HepG2 (cell line): ENCODE measurements at regions not wholly inside any gene's neighbourhood (a gene's known extent, or its start where the extent isn't known, plus 50 kb on each side); places are given as distances from the start of the nearest gene placed in this dataset.

Experiments
- ARID3A ChIP-seq: IDR thresholded peaks from 2 replicates; pipeline ENCODE4 v1.6.1; 2012; ENCODE audit warnings: low read depth, low read length, improper control_type of control experiment
- ARNT ChIP-seq: fragments of 450-650 bp; IDR thresholded peaks from 2 replicates; pipeline ENCODE4 v1.6.1; 2017
- ELK4 ChIP-seq: sonication (generic); formaldehyde crosslinking; IDR thresholded peaks from 2 replicates; pipeline ENCODE4 v1.9.0; 2021; ENCODE audit warnings: missing genetic modification reagents, borderline replicate concordance
- FOXM1 ChIP-seq: sonication (generic); formaldehyde crosslinking; IDR thresholded peaks from 2 replicates; pipeline ENCODE4 v1.5.0; 2020; ENCODE audit warnings: missing genetic modification reagents
- KDM1A ChIP-seq: IDR thresholded peaks from 2 replicates; pipeline ENCODE4 v1.6.1; 2016; ENCODE audit warnings: missing compliant biosample characterization
- MAFF ChIP-seq: IDR thresholded peaks from 2 replicates; pipeline ENCODE4 v1.6.1; 2011; ENCODE audit warnings: low read depth, low read length, improper control_type of control experiment
- MAFK ChIP-seq, 2 experiments: IDR thresholded peaks in 1 of 2; conservative IDR thresholded peaks in 1 of 2; 2 replicates each; pipeline ENCODE4 v1.6.1; 2011; ENCODE audit warnings: improper control_type of control experiment in 2 of 2, low read length in 2 of 2
- NR2F6 ChIP-seq, 2 experiments: IDR thresholded peaks; 2 replicates each; pipeline ENCODE4 v1.6.1; 2016; ENCODE audit warnings: antibody characterized with exemption in 1 of 2, mild to moderate bottlenecking in 1 of 2
- POLR2A ChIP-seq, 2 experiments: IDR thresholded peaks; 2 replicates each; pipeline ENCODE4 v1.6.1; 2011; ENCODE audit warnings: low read depth in 2 of 2, low read length in 2 of 2, mild to moderate bottlenecking in 1 of 2, moderate library complexity in 1 of 2; ENCODE audit not compliant: insufficient read depth in 1 of 2
- SUZ12 ChIP-seq: fragments of 150-350 bp; IDR thresholded peaks from 2 replicates; pipeline ENCODE4 v1.6.1; 2014; ENCODE audit warnings: low read depth, low read length
- ZFX ChIP-seq: sonication (generic); formaldehyde crosslinking; IDR thresholded peaks from 2 replicates; pipeline ENCODE4 v1.4.0; 2020; ENCODE audit warnings: mild to moderate bottlenecking, low read depth, missing genetic modification reagents, moderate library complexity
- TF ChIP-seq, protein P1 (sequence below): sonication (generic); formaldehyde crosslinking; IDR thresholded peaks from 2 replicates; pipeline ENCODE4 v1.5.0; 2020; ENCODE audit warnings: mild to moderate bottlenecking, missing genetic modification reagents, moderate library complexity
- TF ChIP-seq, protein P2 (sequence below): sonication (generic); formaldehyde crosslinking; conservative IDR thresholded peaks from 2 replicates; pipeline ENCODE4 v1.8.0; 2022; ENCODE audit warnings: mild to moderate bottlenecking, moderate library complexity, missing genetic modification reagents

DNA sequence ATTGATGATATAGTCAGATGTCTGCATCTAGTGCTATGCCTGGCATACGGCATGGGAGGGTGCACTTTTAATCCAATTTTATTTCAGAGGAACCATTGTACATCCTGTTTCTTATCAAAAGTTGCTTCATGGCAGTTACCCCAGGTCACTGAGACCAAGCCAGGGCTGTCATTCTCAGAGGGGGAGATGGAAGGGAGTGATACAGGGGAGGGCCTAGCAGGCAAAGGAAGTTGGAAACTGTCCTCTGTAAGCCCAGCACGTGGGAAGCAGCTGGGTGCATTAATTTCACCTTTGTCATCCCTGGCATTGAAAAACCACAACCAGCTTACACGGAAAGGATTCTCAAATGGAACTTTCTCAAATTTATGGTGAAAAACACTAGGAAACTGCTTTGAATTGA lies 458.7 kb upstream of the ADAMTS5 start:
- TF ChIP-seq ARID3A (no peak), SUZ12 (no peak), ELK4 (CRISPR knock-in tag) (no peak), NR2F6 (IDR thresholded peaks at IDR 0.05) (no peak), NR2F6 (CRISPR knock-in tag; IDR thresholded peaks at IDR 0.05) (no peak), MAFF (no peak), POLR2A (IDR thresholded peaks at IDR 0.05; ENCODE audit: insufficient read depth in 1 of 2, low read depth in 2 of 2, low read length in 2 of 2) (no peak), ZFX (CRISPR knock-in tag) (no peak), FOXM1 (CRISPR knock-in tag) (no peak), KDM1A (CRISPR knock-in tag) (no peak), ARNT (no peak), MAFK (conservative IDR thresholded peaks at IDR 0.05 in 1 of 2, IDR thresholded peaks at IDR 0.05 in 1 of 2; ENCODE audit: low read length in 2 of 2) (no peak)
- TF ChIP-seq, protein P1, sequence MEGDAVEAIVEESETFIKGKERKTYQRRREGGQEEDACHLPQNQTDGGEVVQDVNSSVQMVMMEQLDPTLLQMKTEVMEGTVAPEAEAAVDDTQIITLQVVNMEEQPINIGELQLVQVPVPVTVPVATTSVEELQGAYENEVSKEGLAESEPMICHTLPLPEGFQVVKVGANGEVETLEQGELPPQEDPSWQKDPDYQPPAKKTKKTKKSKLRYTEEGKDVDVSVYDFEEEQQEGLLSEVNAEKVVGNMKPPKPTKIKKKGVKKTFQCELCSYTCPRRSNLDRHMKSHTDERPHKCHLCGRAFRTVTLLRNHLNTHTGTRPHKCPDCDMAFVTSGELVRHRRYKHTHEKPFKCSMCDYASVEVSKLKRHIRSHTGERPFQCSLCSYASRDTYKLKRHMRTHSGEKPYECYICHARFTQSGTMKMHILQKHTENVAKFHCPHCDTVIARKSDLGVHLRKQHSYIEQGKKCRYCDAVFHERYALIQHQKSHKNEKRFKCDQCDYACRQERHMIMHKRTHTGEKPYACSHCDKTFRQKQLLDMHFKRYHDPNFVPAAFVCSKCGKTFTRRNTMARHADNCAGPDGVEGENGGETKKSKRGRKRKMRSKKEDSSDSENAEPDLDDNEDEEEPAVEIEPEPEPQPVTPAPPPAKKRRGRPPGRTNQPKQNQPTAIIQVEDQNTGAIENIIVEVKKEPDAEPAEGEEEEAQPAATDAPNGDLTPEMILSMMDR (CRISPR knock-in tag) = no peak
- TF ChIP-seq, protein P2, sequence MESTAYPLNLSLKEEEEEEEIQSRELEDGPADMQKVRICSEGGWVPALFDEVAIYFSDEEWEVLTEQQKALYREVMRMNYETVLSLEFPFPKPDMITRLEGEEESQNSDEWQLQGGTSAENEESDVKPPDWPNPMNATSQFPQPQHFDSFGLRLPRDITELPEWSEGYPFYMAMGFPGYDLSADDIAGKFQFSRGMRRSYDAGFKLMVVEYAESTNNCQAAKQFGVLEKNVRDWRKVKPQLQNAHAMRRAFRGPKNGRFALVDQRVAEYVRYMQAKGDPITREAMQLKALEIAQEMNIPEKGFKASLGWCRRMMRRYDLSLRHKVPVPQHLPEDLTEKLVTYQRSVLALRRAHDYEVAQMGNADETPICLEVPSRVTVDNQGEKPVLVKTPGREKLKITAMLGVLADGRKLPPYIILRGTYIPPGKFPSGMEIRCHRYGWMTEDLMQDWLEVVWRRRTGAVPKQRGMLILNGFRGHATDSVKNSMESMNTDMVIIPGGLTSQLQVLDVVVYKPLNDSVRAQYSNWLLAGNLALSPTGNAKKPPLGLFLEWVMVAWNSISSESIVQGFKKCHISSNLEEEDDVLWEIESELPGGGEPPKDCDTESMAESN = no peak
